GM19239 (cell line): ENCODE measurements at regions not wholly inside any gene's neighbourhood (a gene's known extent, or its start where the extent isn't known, plus 50 kb on each side); places are given as distances from the start of the nearest gene placed in this dataset.
A peak's percentile ranks its signal among the peaks of the same experiment; 100 is the strongest.

ENCODE experiments used
- DNase-seq: peaks from one replicate; pipeline ENCODE4 v3.0.0; 2011; ENCODE audit warnings: low spot score; ENCODE audit not compliant: insufficient read length
- FAIRE-seq: peaks from 2 replicates; lab custom pipeline; 2011; peaks lifted over from hg19 to GRCh38; lab: Jason Lieb, UNC

GRCh38 chr3:159158213-159158612 is 356.4 kb downstream of the MFSD1 start:
- FAIRE-seq (no peak), DNase-seq (no peak)

GRCh38 chr3:159158801-159159200 is 356.9 kb downstream of the MFSD1 start:
- DNase-seq (no peak), FAIRE-seq (no peak)

DNA sequence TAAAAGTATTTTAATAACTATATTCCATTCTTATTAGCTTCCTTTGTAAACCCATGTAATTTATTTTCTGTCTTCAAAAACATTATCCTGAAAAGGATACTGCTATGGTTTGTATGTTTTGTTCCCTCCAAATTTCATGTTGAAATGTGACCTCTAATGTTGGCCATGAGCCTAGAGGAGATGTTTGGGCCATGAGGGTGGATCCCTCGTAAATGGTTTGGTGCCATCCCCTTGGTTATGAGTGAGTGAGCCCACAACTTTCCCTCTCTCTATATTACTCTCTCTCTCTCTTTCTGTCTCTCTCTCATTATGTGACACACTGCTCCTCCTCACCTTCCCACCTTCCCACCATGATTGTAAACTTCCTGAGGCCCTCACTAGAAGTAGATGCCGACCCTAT is 357.7 kb downstream of the MFSD1 start:
- DNase-seq, result no peak
- FAIRE-seq, result no peak

DNA sequence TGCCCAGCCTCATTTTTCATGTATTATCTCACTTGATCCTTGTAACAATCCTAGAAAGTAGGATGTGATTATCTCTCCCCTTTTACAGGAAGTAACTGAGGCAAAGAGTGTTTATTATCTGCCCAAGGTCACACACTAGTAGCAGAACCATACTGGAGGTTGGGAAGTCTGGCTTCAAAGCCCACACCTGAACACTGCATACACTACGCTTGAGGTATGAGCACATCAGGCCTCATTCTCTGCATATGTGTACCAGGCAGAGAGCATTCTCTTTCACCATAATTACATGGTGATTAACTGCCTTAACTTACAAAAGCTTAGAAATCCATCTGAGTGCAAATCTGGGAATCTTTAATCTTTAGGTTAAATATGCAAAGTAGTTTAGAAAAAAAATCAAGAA is 361.8 kb downstream of the MFSD1 start:
- FAIRE-seq (no peak), DNase-seq (no peak)

- FAIRE-seq (no peak), DNase-seq (no peak)
Measured at GRCh38 chr3:159165961-159166360, 364.1 kb downstream of the MFSD1 start.

DNA sequence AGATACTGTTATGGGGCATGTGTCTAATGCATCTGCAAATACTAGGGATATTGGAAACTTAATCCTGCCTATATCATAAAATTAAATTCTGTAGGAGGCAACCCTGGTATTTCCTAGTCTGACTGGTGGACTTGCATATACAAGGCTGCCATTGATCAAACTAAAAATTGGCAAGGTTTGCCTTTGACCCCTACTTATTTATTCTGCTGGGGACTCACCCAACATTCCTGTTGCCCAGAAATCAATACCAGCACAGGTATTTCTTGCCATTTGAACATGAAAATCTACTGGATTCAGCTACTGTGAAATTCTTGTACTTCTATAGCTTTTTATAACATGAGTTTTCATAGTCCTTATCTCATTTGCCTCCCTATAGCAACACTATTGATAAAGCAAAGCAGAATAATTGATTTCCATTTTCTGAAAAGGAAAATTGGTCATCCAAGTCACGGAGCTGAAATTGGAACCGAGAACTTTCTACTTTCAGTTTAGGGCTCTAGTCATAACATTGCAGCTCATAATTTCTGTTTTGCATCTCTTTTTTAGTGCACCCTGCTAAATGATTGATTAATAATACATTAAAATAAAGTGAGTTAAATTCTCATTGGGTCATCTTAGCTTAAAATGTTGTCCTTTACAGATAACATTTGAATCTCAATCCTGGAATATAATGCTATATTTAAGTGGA is 365.2 kb downstream of the MFSD1 start:
- DNase-seq, result no peak
- FAIRE-seq, result no peak

GRCh38 chr3:159168788-159169187 is 366.9 kb downstream of the MFSD1 start:
- no peak for FAIRE-seq
- DNase-seq, result no peak

- FAIRE-seq (no peak), DNase-seq (no peak)
Measured at GRCh38 chr3:159169828-159170227, 368.0 kb downstream of the MFSD1 start.

DNA sequence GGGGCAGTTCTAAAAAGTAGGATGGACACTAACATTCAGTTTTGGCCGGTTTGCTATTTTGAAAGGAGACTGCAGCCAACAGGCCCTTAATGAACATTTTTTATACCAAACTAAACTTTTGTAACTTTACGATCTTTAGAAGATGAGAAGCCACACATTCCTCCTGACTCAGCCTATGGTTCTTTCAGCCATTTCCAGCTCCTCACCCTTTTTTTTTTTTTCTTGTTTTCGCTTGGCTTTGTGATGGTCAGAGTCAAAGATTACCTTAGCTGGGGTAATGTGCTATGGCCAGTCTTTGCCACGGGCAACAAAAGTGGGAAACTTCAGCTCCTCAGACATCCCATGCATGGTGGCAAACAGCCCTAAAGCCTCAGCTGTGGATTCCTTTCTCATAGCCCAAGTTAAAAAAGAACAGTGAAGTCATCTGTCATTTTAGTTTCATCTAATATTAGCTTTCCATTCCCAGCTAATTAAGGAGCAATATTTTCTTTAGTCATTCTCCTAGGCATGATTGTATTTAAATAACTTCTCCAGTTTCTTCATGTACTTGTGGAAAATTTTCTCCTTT is 368.7 kb downstream of the MFSD1 start:
- FAIRE-seq, result no peak

GRCh38 chr3:159171333-159171732 is 369.5 kb downstream of the MFSD1 start:
- no peak for DNase-seq
- FAIRE-seq, result no peak

More for the DNA sequence above, 368.7 kb downstream of the MFSD1 start:
- DNase-seq, result no peak

DNA sequence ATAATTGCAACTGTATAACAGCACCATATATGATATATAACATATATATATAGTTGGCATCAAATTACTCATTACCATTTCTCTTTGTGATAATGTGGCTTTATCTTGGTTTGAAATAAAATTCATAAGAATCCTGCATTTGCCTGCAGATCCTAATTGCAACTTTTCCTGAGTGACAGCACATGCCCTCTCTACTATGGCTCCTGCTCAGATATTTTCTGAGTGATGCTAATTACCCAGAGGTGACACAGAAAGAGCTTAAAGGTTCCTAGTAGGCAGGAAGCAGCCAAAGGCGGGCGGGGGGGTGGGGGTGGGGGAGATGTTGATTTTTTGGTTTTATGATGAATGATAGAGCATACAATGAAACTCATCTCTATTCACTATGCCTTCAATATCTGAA is 370.6 kb downstream of the MFSD1 start:
- DNase-seq (no peak), FAIRE-seq (no peak)

DNA sequence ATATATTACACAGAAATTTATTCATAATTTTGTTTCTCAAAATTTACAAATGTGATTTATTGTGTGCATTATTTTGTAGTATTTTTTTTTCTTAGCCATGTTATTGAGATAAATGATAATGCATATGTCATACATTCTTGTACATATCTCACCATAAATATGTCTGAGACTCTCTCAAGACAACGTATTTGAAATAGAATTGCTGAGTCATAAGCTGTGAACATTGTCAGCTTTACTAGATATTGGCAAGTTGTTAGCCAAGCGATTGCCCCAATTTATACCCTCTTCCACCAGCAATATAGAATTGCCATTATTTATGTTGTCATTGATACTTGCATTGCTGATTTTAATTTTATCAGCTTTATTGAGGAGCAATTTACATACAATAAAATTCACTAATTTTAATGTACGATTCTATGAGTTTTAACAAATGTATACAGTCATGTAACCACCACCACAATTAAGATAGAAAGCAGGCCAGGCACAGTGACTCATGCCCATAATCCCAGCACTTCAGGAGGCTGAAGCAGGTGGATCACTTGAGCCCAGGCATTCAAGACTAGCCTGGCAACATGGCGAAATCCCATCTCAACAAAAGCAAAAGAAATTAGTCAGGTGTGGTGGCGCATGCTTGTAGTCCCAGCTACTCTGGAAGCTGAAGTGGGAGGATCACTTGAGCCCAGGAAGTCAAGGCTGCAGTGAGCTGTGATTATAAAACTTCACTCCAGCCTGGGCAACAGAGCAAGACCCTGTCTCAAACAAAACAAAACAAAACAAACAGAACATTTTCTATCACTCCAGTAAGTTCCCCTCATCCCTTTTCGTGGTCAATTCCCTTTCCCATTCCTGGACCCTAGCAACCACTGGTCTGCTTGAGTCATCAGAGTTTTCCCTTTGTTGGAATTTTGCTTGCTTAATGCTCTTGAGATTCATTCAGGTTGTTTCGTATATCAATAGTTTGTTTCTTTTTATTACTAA is 373.1 kb downstream of the MFSD1 start:
- no peak for DNase-seq
- FAIRE-seq, result peak; percentile 33

DNA sequence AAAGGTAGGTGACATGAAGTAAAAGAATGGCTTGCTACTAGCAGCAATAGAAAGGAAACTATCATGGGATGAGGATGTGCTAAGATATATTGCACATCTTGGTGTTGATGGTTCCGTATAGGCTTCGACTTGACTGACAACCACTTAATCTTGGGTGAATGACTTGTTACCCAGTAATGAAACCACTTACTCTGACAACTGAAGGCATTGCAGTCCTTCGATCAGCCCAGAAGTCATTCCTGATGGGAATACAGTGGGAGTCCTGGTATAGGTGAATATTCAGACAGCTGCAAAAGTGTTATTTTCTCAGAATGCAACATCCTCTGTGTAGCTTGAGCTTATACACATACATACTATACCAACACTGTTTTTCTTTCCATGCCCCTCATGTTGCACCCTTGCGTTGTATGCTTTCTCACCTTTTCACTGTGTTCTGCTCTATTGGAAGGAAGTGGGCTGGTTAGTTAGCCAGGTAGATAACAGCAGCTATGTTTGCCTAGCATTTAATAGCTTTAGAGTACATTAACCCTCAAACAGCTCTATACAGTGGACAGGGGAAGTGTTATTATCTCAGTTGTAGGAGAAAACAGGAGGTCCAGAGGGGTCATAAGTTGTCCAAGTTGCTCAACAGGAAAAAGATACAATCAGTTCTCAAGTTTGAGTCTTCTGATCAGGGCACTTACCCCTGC is 376.5 kb downstream of the MFSD1 start:
- DNase-seq, result no peak
- FAIRE-seq, result no peak

DNA sequence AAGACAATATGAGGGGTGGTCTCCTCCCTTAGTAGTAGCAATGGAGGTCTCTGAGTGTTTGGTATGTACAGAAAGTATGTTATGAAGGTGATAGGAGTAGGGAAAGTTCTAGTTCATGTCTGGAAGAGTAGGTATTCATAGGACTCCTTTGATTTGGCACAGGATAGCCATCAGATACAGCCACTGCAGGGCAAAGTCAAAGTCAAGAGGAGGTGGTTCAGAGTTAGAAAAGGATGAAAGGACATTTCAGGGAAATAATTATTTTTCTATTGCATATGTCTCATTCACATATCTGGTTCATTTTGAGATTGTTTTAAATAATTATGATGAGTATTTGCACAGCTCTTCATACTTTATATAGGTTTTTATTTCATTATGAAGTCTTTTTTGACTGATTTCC is 381.1 kb downstream of the MFSD1 start:
- FAIRE-seq (no peak), DNase-seq (no peak)

DNA sequence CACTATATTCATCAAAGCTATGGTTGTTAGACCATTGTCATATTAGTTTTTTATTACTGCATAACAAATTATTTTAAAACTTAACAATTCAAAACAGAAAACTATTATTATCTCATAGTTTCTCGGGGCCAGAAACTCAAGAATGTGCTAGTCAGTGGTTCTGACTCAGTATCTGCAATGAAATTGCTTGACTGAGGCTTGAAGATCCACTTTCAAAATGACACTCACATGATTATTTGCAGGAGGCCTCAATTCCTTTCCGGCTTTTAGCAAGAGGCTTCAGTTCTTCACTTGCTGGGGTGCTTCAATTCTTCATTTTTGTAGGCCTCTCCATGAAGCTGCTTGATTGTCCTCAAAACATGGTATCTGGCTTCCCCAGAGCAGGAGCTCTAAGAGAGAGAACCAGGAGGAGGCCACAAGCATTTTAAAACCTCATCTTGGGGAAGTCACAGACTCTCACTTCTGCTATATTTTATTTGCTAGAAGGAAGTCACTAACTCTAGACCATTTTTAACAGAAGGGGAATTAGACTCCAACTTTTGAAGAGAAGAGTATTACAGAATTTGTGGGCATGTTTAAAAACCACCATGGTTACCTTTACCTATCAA is 383.7 kb downstream of the MFSD1 start:
- DNase-seq, result peak; percentile 7
- no peak for FAIRE-seq

- peak; percentile 7 for DNase-seq
- peak; percentile 39 for FAIRE-seq
Measured at GRCh38 chr3:159186581-159186980, 384.7 kb downstream of the MFSD1 start.

DNA sequence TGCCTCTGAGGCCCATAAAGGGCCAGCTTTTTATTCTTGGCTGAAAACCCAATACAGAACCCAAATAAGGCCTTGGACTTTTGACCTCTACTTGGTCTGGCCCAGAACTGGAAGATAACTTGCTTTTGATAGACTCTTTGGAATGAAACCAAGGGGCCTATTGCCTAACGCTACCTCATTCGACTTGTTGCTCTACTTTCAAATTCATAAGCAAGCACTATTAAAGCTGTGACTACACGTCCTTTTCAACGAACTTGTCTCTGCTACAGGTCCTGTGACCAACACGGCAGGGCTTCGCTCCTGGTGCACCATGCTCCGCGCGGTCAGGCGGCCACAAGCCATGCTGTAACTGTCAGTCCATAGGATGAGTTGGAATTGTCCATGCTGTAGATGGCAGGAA is 385.4 kb downstream of the MFSD1 start:
- DNase-seq, result no peak
- FAIRE-seq, result no peak

DNA sequence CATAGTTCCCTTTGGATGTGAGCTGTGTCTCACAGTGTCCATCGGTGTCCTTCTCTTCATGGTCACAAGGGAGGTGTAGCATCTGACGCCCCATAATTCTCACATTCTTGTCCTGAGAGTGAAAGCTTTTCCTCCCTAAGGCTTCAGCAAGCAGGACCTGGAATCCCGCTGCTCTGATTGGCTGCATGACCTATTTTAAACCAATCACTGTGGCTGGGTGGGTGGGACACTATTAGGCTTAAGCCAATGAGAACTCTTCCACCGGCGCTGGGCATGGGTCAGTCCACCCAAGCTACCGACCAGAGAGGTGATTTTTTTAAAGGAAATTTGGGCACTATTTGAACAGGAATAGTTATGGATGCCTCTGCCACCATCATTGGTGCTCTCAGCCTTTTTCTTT is 385.9 kb downstream of the MFSD1 start:
- FAIRE-seq, result no peak
- DNase-seq, result no peak

- no peak for FAIRE-seq
Measured at GRCh38 chr3:159189994-159190669, 388.3 kb downstream of the MFSD1 start.

GRCh38 chr3:159191447-159191846 is 389.6 kb downstream of the MFSD1 start:
- no peak for FAIRE-seq
- DNase-seq, result no peak

More at GRCh38 chr3:159189994-159190669, 388.3 kb downstream of the MFSD1 start:
- no peak for DNase-seq
